GM04503 (cell line): ENCODE measurements at regions not wholly inside any gene's neighbourhood (a gene's known extent, or its start where the extent isn't known, plus 50 kb on each side); places are given as distances from the start of the nearest gene placed in this dataset.
"Not testable (repeated sequence)": the region's sequence is repeated elsewhere in the genome, so short reads cannot be mapped to it uniquely, and the experiment has no call there.

Experiments used
- DNase-seq: peaks from one replicate; pipeline ENCODE4 v3.0.0-alpha.2; 2012; ENCODE audit warnings: low read depth

- DNase-seq: no peak
These were observed 272.0 kb downstream of the KLF13 start for GRCh38 chr15:31598620-31599019.

- peak; percentile 4 for DNase-seq
These were observed 278.9 kb downstream of the KLF13 start for GRCh38 chr15:31605467-31605931.

- peak; percentile 25 for DNase-seq
These were observed 279.6 kb downstream of the KLF13 start for GRCh38 chr15:31606194-31606669.

GRCh38 chr15:31606931-31607497 lies 280.4 kb downstream of the KLF13 start:
- peak; percentile 7 for DNase-seq

GRCh38 chr15:31607656-31608055 lies 281.0 kb downstream of the KLF13 start:
- DNase-seq: no peak

- DNase-seq: no peak
These were observed 282.6 kb downstream of the KLF13 start for GRCh38 chr15:31609258-31609681.

- DNase-seq: no peak
These were observed 283.3 kb downstream of the KLF13 start for GRCh38 chr15:31609906-31610305.

GRCh38 chr15:31615643-31616415 lies 289.2 kb downstream of the KLF13 start:
- no peak for DNase-seq

GRCh38 chr15:31623297-31623696 lies 296.7 kb downstream of the KLF13 start:
- not testable (repeated sequence) for DNase-seq

GRCh38 chr15:31624115-31624514 lies 297.5 kb downstream of the KLF13 start:
- DNase-seq: not testable (repeated sequence)

- DNase-seq: not testable (repeated sequence)
These were observed 309.1 kb downstream of the KLF13 start for GRCh38 chr15:31635715-31636114.

- not testable (repeated sequence) for DNase-seq
These were observed 310.3 kb downstream of the KLF13 start for GRCh38 chr15:31636911-31637310.

- not testable (repeated sequence) for DNase-seq
These were observed 317.3 kb downstream of the KLF13 start for GRCh38 chr15:31643955-31644354.

GRCh38 chr15:31644761-31645160 lies 318.1 kb downstream of the KLF13 start:
- not testable (repeated sequence) for DNase-seq

- not testable (repeated sequence) for DNase-seq
These were observed 320.7 kb downstream of the KLF13 start for GRCh38 chr15:31647337-31647826.

- not testable (repeated sequence) for DNase-seq
These were observed 323.0 kb downstream of the KLF13 start for GRCh38 chr15:31649634-31650033.

- DNase-seq: not testable (repeated sequence)
These were observed 323.5 kb downstream of the KLF13 start for GRCh38 chr15:31650055-31650701.

GRCh38 chr15:31656915-31657314 lies 330.3 kb downstream of the KLF13 start:
- not testable (repeated sequence) for DNase-seq

GRCh38 chr15:31660816-31661215 lies 334.2 kb downstream of the KLF13 start:
- no peak for DNase-seq

GRCh38 chr15:31665732-31666131 lies 339.1 kb downstream of the KLF13 start:
- not testable (repeated sequence) for DNase-seq

- DNase-seq: not testable (repeated sequence)
These were observed 342.7 kb downstream of the KLF13 start for GRCh38 chr15:31669158-31669908.

GRCh38 chr15:31673263-31673662 lies 346.6 kb downstream of the KLF13 start:
- DNase-seq: not testable (repeated sequence)
